ENCODE measurements at regions not wholly inside any gene's neighbourhood (a gene's known extent, or its start where the extent isn't known, plus 50 kb on each side); places are given as distances from the start of the nearest gene placed in this dataset.

DNA sequence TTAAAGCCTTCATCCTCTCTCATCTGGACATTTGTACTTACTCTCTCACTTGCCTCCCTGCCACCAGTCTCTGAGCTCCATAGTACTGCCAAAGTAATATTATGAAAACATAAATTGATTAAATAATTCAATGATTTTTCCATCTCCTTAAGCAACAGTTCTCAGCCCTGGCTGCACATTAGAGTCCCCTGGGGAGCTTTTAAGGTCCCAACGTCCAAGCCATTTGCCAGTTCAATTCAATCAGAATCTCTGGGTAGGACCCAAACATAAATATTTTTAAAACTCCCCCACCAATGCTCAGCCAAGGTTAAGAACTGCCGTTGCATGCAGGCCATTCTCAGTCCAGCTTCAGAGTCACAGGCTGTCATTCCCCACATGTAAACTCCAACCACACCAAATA lies 114.4 kb upstream of the BMAL1 start:
- Histone ChIP-seq H3K9me3 (replicated peaks) (no peaks in the 10 kb centered on the region), H3K27ac (replicated peaks) (no peak overlapping the region), H3K4me1 (no peaks in the 10 kb centered on the region), H3K27me3 (ENCODE audit: low read depth) (peaks cover 18% of the 10 kb centered on the region), H3K4me3 (no peak overlapping the region), H3K36me3 (no peaks in the 10 kb centered on the region)
- TF ChIP-seq, protein P1, sequence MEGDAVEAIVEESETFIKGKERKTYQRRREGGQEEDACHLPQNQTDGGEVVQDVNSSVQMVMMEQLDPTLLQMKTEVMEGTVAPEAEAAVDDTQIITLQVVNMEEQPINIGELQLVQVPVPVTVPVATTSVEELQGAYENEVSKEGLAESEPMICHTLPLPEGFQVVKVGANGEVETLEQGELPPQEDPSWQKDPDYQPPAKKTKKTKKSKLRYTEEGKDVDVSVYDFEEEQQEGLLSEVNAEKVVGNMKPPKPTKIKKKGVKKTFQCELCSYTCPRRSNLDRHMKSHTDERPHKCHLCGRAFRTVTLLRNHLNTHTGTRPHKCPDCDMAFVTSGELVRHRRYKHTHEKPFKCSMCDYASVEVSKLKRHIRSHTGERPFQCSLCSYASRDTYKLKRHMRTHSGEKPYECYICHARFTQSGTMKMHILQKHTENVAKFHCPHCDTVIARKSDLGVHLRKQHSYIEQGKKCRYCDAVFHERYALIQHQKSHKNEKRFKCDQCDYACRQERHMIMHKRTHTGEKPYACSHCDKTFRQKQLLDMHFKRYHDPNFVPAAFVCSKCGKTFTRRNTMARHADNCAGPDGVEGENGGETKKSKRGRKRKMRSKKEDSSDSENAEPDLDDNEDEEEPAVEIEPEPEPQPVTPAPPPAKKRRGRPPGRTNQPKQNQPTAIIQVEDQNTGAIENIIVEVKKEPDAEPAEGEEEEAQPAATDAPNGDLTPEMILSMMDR (IDR thresholded peaks at IDR 0.05; ENCODE audit: borderline replicate concordance), result no peak
- DNase-seq, result no peak
- intact Hi-C loops (cut with micrococcal nuclease), result no loop called here

GRCh38 chr11:13166036-13166435 lies 111.6 kb upstream of the BMAL1 start:
- DNase-seq, result no peak
- TF ChIP-seq, protein P1 (IDR thresholded peaks at IDR 0.05; ENCODE audit: borderline replicate concordance), result no peak
- no peak overlapping the region for H3K27ac ChIP-seq (replicated peaks)
- no peaks in the 10 kb centered on the region for H3K9me3 ChIP-seq (replicated peaks)
- intact Hi-C loops (cut with micrococcal nuclease), result no loop called here
- no peaks in the 10 kb centered on the region for H3K36me3 ChIP-seq
- peaks cover 5% of the 10 kb centered on the region for H3K27me3 ChIP-seq (ENCODE audit: low read depth)
- no peaks in the 10 kb centered on the region for H3K4me1 ChIP-seq
- no peak overlapping the region for H3K4me3 ChIP-seq

- Histone ChIP-seq H3K4me1 (no peaks in the 10 kb centered on the region), H3K27ac (replicated peaks) (no peak overlapping the region), H3K36me3 (no peaks in the 10 kb centered on the region), H3K27me3 (ENCODE audit: low read depth) (peaks cover 12% of the 10 kb centered on the region), H3K9me3 (replicated peaks) (no peaks in the 10 kb centered on the region), H3K4me3 (no peak overlapping the region)
- no peak for DNase-seq
- intact Hi-C loops (cut with micrococcal nuclease), result no loop called here
- TF ChIP-seq, protein P1 (IDR thresholded peaks at IDR 0.05; ENCODE audit: borderline replicate concordance), result no peak
These were observed 109.3 kb upstream of the BMAL1 start for GRCh38 chr11:13168271-13168670.

DNA sequence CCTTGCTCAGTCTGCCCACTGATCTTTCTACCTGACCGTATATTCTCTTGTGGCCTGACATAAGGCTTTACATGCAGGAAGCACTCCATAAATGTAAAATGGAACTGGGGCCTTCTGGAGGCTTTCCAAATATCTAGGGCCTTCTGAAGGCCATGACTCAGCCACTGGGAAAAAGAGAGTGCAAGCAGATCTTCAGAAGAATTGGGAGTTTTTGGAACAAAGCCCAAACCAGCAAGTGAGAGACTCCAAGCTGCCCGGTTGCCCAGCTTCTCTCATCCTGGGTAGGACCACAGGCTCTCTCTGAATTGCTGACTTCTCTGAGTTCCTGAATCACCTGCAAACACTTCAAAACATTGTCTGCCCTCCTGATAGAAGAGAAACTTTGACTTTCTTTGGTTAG lies 107.9 kb upstream of the BMAL1 start:
- Histone ChIP-seq H3K4me1 (no peaks in the 10 kb centered on the region), H3K36me3 (no peaks in the 10 kb centered on the region), H3K4me3 (no peak overlapping the region), H3K9me3 (replicated peaks) (no peaks in the 10 kb centered on the region), H3K27me3 (ENCODE audit: low read depth) (peaks cover 12% of the 10 kb centered on the region), H3K27ac (replicated peaks) (no peak overlapping the region)
- TF ChIP-seq, protein P1 (IDR thresholded peaks at IDR 0.05; ENCODE audit: borderline replicate concordance), result no peak
- no peak for DNase-seq
- intact Hi-C loops (cut with micrococcal nuclease), result no loop called here

DNA sequence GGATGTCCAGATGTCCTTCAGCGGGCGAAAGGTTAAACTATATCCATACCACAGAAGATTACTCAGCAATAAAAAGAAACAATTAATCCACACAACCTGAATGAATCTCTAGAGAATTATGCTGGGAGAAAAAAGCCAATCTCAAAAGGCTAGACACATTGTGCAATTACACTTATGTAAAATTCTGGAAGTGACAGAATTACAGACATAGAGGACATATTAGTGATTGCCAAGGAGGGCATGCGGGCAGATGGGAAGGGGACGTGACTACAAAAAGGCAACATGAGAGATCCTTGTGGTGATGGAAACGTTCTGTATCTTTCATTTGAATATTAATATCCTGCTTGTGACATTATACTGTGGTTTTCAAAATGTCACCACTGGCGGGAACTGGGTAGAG lies 103.5 kb upstream of the BMAL1 start:
- Histone ChIP-seq H3K27ac (replicated peaks) (no peak overlapping the region), H3K9me3 (replicated peaks) (no peaks in the 10 kb centered on the region), H3K4me1 (no peaks in the 10 kb centered on the region), H3K27me3 (ENCODE audit: low read depth) (peaks cover 11% of the 10 kb centered on the region), H3K4me3 (no peak overlapping the region), H3K36me3 (no peaks in the 10 kb centered on the region)
- intact Hi-C loops (cut with micrococcal nuclease), result no loop called here
- DNase-seq, result no peak
- TF ChIP-seq, protein P1 (IDR thresholded peaks at IDR 0.05; ENCODE audit: borderline replicate concordance), result no peak

All from left ventricle myocardium inferior (tissue), 1 donor.